ENCODE measurements at regions not wholly inside any gene's neighbourhood (a gene's known extent, or its start where the extent isn't known, plus 50 kb on each side); places are given as distances from the start of the nearest gene placed in this dataset.
"Not testable (repeated sequence)": the region's sequence is repeated elsewhere in the genome, so short reads cannot be mapped to it uniquely, and the experiment has no call there.

- DNase-seq (ENCODE audit: low read depth in 2 of 3, low spot score in 1 of 3) = not testable (repeated sequence)
These were observed 1082.5 kb downstream of the PCDH17 start for GRCh38 chr13:58714016-58714415.

GRCh38 chr13:58721273-58721672, 1089.7 kb downstream of the PCDH17 start:
- no peak for DNase-seq (ENCODE audit: low read depth in 2 of 3, low spot score in 1 of 3)

GRCh38 chr13:58728126-58728525, 1096.6 kb downstream of the PCDH17 start:
- DNase-seq (ENCODE audit: low read depth in 2 of 3, low spot score in 1 of 3) = no peak

- DNase-seq (ENCODE audit: low read depth in 2 of 3, low spot score in 1 of 3) = no peak
These were observed 1097.8 kb downstream of the PCDH17 start for GRCh38 chr13:58729361-58729760.

- no peak for DNase-seq (ENCODE audit: low read depth in 2 of 3, low spot score in 1 of 3)
These were observed 1113.1 kb downstream of the PCDH17 start for GRCh38 chr13:58744686-58745085.

- no peak for DNase-seq (ENCODE audit: low read depth in 2 of 3, low spot score in 1 of 3)
These were observed 1136.0 kb downstream of the PCDH17 start for GRCh38 chr13:58767566-58767965.

GRCh38 chr13:58773280-58773859, 1141.8 kb downstream of the PCDH17 start:
- DNase-seq (ENCODE audit: low read depth in 2 of 3, low spot score in 1 of 3) = no peak

- DNase-seq (ENCODE audit: low read depth in 2 of 3, low spot score in 1 of 3) = no peak
These were observed 1151.2 kb downstream of the PCDH17 start for GRCh38 chr13:58782736-58783135.

- no peak for DNase-seq (ENCODE audit: low read depth in 2 of 3, low spot score in 1 of 3)
These were observed 1161.3 kb downstream of the PCDH17 start for GRCh38 chr13:58792854-58793253.

- DNase-seq (ENCODE audit: low read depth in 2 of 3, low spot score in 1 of 3) = no peak
These were observed 1164.2 kb downstream of the PCDH17 start for GRCh38 chr13:58795715-58796114.

- no peak for DNase-seq (ENCODE audit: low read depth in 2 of 3, low spot score in 1 of 3)
These were observed 1173.3 kb downstream of the PCDH17 start for GRCh38 chr13:58804832-58805231.

- no peak for DNase-seq (ENCODE audit: low read depth in 2 of 3, low spot score in 1 of 3)
These were observed 1174.9 kb downstream of the PCDH17 start for GRCh38 chr13:58806401-58806800.

- DNase-seq (ENCODE audit: low read depth in 2 of 3, low spot score in 1 of 3) = no peak
These were observed 1192.2 kb downstream of the PCDH17 start for GRCh38 chr13:58823701-58824100.

GRCh38 chr13:58827904-58828303, 1196.4 kb downstream of the PCDH17 start:
- DNase-seq (ENCODE audit: low read depth in 2 of 3, low spot score in 1 of 3) = no peak

GRCh38 chr13:58830841-58831240, 1199.3 kb downstream of the PCDH17 start:
- no peak for DNase-seq (ENCODE audit: low read depth in 2 of 3, low spot score in 1 of 3)

- no peak for DNase-seq (ENCODE audit: low read depth in 2 of 3, low spot score in 1 of 3)
These were observed 1207.1 kb downstream of the PCDH17 start for GRCh38 chr13:58838615-58839014.

- no peak for DNase-seq (ENCODE audit: low read depth in 2 of 3, low spot score in 1 of 3)
These were observed 1211.5 kb downstream of the PCDH17 start for GRCh38 chr13:58843071-58843470.

GRCh38 chr13:58843567-58843966, 1212.0 kb downstream of the PCDH17 start:
- no peak for DNase-seq (ENCODE audit: low read depth in 2 of 3, low spot score in 1 of 3)

GRCh38 chr13:58850161-58850560, 1218.6 kb downstream of the PCDH17 start:
- no peak for DNase-seq (ENCODE audit: low read depth in 2 of 3, low spot score in 1 of 3)

GRCh38 chr13:58852076-58852475, 1220.5 kb downstream of the PCDH17 start:
- no peak for DNase-seq (ENCODE audit: low read depth in 2 of 3, low spot score in 1 of 3)

- DNase-seq (ENCODE audit: low read depth in 2 of 3, low spot score in 1 of 3) = no peak
These were observed 1223.7 kb downstream of the PCDH17 start for GRCh38 chr13:58855283-58855682.

GRCh38 chr13:58858870-58859371, 1227.4 kb downstream of the PCDH17 start:
- DNase-seq (ENCODE audit: low read depth in 2 of 3, low spot score in 1 of 3) = no peak

GRCh38 chr13:58865286-58865685, 1233.7 kb downstream of the PCDH17 start:
- DNase-seq (ENCODE audit: low read depth in 2 of 3, low spot score in 1 of 3) = no peak

All from stimulated activated CD4-positive, alpha-beta T cell treated with anti-CD3 and anti-CD28 coated beads, Interleukin-12 subunit alpha, Interleukin-12 subunit beta, amount 100 ng/mL, for 48 hours (primary cell).